ENCODE measurements at regions not wholly inside any gene's neighbourhood (a gene's known extent, or its start where the extent isn't known, plus 50 kb on each side); places are given as distances from the start of the nearest gene placed in this dataset.
A peak's percentile ranks its signal among the peaks of the same experiment; 100 is the strongest.

DNA sequence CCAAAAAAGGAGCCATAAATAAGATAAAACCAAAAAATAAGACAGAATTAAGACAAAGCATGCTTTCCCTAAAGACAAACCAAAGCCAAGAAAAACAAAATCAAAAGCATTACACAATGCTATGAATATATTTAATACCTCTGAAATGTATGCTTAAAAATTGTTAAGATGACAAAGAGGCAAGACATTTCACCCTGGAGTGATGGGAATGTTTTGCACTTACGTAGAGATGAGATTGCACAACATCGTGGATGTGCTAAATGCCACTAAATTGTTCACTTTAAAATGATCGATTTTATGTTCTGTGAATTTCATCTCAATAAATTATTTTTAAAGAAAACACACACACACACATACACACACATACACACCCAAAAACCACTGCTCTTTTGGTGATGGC lies 386.6 kb upstream of the KLHL29 start:
- Histone ChIP-seq H3K36me3 (no peaks in the 10 kb centered on the region), H3K27me3 (no peaks in the 10 kb centered on the region), H3K4me1 (peaks cover 4% of the 10 kb centered on the region), H3K4me3 (ENCODE audit: low read depth, low read length) (no peak overlapping the region), H3K9me3 (no peaks in the 10 kb centered on the region)
- TF ChIP-seq, protein P1, sequence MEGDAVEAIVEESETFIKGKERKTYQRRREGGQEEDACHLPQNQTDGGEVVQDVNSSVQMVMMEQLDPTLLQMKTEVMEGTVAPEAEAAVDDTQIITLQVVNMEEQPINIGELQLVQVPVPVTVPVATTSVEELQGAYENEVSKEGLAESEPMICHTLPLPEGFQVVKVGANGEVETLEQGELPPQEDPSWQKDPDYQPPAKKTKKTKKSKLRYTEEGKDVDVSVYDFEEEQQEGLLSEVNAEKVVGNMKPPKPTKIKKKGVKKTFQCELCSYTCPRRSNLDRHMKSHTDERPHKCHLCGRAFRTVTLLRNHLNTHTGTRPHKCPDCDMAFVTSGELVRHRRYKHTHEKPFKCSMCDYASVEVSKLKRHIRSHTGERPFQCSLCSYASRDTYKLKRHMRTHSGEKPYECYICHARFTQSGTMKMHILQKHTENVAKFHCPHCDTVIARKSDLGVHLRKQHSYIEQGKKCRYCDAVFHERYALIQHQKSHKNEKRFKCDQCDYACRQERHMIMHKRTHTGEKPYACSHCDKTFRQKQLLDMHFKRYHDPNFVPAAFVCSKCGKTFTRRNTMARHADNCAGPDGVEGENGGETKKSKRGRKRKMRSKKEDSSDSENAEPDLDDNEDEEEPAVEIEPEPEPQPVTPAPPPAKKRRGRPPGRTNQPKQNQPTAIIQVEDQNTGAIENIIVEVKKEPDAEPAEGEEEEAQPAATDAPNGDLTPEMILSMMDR (IDR thresholded peaks at IDR 0.05; ENCODE audit: low read depth, low read length), result no peak
- DNase-seq, result no peak

DNA sequence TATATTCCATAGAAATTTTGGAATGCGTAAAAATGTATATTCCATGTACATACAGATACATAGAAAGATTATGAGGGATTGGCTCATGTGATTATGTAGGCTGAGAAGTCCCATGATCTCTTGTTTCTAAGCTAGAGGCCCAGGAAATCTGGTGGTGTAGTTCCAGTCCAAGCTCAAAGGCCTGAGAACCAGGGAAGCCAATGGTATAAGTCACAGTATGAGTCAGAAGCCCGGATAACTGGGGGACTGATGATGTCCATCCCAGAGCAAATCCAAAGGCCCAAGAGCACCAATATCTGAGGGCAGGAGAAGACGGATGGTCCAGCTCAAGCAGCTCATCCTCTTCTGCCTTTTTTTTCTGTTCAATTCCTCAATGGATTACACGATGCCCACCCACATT lies 385.0 kb upstream of the KLHL29 start:
- Histone ChIP-seq H3K4me3 (ENCODE audit: low read depth, low read length) (no peak overlapping the region), H3K4me1 (peaks cover 4% of the 10 kb centered on the region), H3K36me3 (no peaks in the 10 kb centered on the region), H3K27me3 (no peaks in the 10 kb centered on the region), H3K9me3 (no peaks in the 10 kb centered on the region)
- DNase-seq, result no peak
- TF ChIP-seq, protein P1 (IDR thresholded peaks at IDR 0.05; ENCODE audit: low read depth, low read length), result no peak

DNA sequence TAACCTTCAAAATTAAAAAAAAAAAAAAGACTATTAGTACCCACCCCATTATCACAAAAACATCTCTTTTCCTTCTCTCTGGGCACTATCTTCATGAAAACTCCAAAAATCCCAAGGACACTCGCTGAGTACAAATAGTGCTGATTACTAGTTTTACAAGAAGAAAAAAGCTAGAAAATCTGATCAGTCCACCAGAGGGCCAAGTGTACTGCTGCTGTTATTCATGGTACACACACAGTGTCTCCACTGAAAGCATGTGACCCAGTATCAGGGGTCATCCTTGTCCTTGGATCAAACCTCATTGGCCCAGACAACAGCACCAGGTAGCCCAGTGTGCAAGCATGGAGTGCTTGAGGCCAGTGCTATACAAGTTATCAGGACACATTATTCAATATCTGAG lies 382.7 kb upstream of the KLHL29 start:
- Histone ChIP-seq H3K9me3 (no peaks in the 10 kb centered on the region), H3K4me1 (no peaks in the 10 kb centered on the region), H3K27me3 (no peaks in the 10 kb centered on the region), H3K36me3 (no peaks in the 10 kb centered on the region), H3K4me3 (ENCODE audit: low read depth, low read length) (no peak overlapping the region)
- no peak for DNase-seq
- TF ChIP-seq, protein P1 (IDR thresholded peaks at IDR 0.05; ENCODE audit: low read depth, low read length), result peak; percentile 40

DNA sequence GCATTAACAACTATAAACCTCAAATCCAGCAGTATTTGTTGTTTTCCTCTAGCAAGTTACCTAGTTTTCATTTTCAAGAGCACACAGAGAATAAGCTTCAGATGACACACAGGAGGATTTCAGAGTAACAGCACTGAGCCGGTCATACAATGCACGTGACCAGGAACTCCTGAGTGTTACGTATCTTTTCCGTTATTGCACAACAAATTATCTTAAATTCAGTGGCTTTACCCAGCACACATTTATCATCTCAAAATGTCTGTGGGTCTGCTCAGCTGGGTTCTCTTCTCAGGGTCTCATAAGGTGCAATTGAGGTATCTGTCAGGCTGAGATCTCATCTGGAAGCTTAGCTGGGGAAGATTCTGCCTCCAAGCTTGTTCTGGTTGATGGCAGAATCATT lies 379.5 kb upstream of the KLHL29 start:
- no peaks in the 10 kb centered on the region for H3K9me3 ChIP-seq
- no peaks in the 10 kb centered on the region for H3K36me3 ChIP-seq
- no peak overlapping the region for H3K4me3 ChIP-seq (ENCODE audit: low read depth, low read length)
- TF ChIP-seq, protein P1 (IDR thresholded peaks at IDR 0.05; ENCODE audit: low read depth, low read length), result no peak
- no peak for DNase-seq
- no peaks in the 10 kb centered on the region for H3K27me3 ChIP-seq
- H3K4me1 ChIP-seq, result no peaks in the 10 kb centered on the region

DNA sequence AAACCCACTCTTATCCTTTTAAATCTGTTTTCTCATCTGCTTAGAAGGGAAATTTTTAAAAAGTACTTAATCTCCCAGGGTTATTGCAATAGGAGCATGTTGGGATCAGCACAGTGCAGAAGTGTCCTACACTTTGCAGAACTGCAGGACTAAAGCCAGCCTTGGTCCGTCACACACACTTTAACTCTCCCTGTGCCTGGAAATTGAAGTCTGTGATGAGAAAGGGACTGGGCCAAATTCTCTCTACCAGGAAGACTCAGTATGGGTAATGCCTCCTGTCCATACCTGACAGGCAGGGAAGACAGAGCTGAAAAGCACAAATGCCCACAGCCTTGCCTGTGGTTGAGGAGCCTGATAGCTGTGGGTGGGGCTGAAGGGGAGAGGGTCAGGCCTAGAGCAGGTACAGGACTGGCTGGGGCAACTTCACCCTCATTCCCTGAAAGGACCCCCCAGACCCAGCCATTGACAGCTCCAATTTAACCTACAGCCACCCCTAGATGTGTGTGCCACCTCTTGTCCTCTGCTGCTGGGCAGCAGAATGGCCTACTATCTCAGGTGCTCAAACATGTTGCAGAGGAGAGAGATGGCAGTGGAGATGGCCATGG lies 377.2 kb upstream of the KLHL29 start:
- no peaks in the 10 kb centered on the region for H3K27me3 ChIP-seq
- TF ChIP-seq, protein P1 (IDR thresholded peaks at IDR 0.05; ENCODE audit: low read depth, low read length), result no peak
- H3K9me3 ChIP-seq, result no peaks in the 10 kb centered on the region
- no peak overlapping the region for H3K4me3 ChIP-seq (ENCODE audit: low read depth, low read length)
- H3K4me1 ChIP-seq, result no peaks in the 10 kb centered on the region
- H3K36me3 ChIP-seq, result no peaks in the 10 kb centered on the region
- DNase-seq, result no peak

DNA sequence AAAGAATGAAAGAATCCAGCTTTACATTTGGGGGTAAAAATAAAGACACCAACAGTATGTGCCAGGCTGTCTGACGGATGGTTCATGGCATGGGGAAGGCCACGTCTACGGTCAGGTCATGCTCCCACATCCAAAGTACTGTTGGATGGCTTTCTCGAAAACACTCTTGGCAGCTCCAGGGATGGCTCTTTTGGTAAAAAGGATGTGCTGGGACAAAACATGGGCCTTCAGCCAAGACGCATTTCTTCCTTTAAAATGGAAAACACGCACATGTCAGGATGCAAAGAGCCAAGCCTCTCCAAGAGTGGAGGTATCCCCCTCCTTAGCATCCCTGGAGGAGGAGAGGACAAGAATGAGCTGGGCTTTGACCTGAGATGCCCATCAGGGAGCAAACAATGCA lies 376.5 kb upstream of the KLHL29 start:
- no peaks in the 10 kb centered on the region for H3K27me3 ChIP-seq
- DNase-seq, result no peak
- H3K9me3 ChIP-seq, result no peaks in the 10 kb centered on the region
- no peak overlapping the region for H3K4me3 ChIP-seq (ENCODE audit: low read depth, low read length)
- H3K4me1 ChIP-seq, result no peaks in the 10 kb centered on the region
- H3K36me3 ChIP-seq, result no peaks in the 10 kb centered on the region
- TF ChIP-seq, protein P1 (IDR thresholded peaks at IDR 0.05; ENCODE audit: low read depth, low read length), result no peak

Measured in BE2C (cell line).